Chondrocyte (in vitro differentiated cells): ENCODE measurements at regions not wholly inside any gene's neighbourhood (a gene's known extent, or its start where the extent isn't known, plus 50 kb on each side); places are given as distances from the start of the nearest gene placed in this dataset.

ENCODE experiments used
- DNase-seq: peaks from one replicate; pipeline ENCODE4 v3.0.0; 2021; ENCODE audit warnings: mixed read lengths, low spot score
- H3K27ac Mint-ChIP-seq: one replicate; pipeline ENCODE4 v1.8.0; 2021; ENCODE audit warnings: mild to moderate bottlenecking, moderate library complexity, mixed read lengths; ENCODE audit not compliant: unreplicated experiment
- H3K27me3 Mint-ChIP-seq: 2 replicates; pipeline ENCODE4 v1.8.0; 2021; ENCODE audit warnings: low read depth, mixed read lengths
- H3K36me3 Mint-ChIP-seq: 2 replicates; pipeline ENCODE4 v1.8.0; 2021; ENCODE audit warnings: low read depth, mixed read lengths
- H3K4me1 Mint-ChIP-seq: 2 replicates; pipeline ENCODE4 v1.8.0; 2021; ENCODE audit warnings: low read depth, mild to moderate bottlenecking, mixed read lengths
- H3K4me3 Mint-ChIP-seq: one replicate; pipeline ENCODE4 v1.8.0; 2021; ENCODE audit warnings: mild to moderate bottlenecking, moderate library complexity, mixed read lengths; ENCODE audit not compliant: unreplicated experiment
- H3K9me3 Mint-ChIP-seq: 2 replicates; pipeline ENCODE4 v1.8.0; 2021; ENCODE audit warnings: low read depth, mixed read lengths
- TF ChIP-seq, protein P1 (sequence below): fragments of 200-600 bp; sonication (generic); IDR thresholded peaks from 2 replicates; pipeline ENCODE4 v1.5.0; 2021; ENCODE audit warnings: antibody characterized with exemption, mild to moderate bottlenecking, moderate library complexity

DNA sequence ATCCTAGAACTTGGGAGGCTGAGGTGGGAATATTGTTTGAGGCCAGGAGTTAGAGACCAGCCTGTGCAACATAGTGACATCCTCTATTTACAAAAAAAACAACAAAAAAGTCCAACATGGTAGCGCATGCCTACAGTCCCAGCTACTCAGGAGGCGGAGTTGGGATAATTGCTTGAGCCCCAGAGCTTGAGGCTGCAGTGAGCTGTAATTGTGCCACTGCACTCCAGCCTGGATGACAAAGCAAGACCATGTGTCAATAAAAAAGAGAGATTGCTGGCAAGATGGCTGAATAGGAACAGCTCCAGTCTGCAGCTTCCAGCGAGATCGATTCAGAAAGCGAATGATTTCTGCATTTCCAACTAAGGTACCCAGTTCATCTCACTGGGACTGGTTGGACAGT lies 54.8 kb upstream of the FBXL17 start:
- Mint-ChIP-seq H3K4me3 (no peak overlapping the region), H3K9me3 (peaks cover 6% of the 10 kb centered on the region), H3K27ac (no peak overlapping the region), H3K27me3 (no peaks in the 10 kb centered on the region), H3K4me1 (peaks cover 16% of the 10 kb centered on the region), H3K36me3 (peaks cover 2% of the 10 kb centered on the region)
- TF ChIP-seq, protein P1, sequence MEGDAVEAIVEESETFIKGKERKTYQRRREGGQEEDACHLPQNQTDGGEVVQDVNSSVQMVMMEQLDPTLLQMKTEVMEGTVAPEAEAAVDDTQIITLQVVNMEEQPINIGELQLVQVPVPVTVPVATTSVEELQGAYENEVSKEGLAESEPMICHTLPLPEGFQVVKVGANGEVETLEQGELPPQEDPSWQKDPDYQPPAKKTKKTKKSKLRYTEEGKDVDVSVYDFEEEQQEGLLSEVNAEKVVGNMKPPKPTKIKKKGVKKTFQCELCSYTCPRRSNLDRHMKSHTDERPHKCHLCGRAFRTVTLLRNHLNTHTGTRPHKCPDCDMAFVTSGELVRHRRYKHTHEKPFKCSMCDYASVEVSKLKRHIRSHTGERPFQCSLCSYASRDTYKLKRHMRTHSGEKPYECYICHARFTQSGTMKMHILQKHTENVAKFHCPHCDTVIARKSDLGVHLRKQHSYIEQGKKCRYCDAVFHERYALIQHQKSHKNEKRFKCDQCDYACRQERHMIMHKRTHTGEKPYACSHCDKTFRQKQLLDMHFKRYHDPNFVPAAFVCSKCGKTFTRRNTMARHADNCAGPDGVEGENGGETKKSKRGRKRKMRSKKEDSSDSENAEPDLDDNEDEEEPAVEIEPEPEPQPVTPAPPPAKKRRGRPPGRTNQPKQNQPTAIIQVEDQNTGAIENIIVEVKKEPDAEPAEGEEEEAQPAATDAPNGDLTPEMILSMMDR = no peak
- no peak for DNase-seq

DNA sequence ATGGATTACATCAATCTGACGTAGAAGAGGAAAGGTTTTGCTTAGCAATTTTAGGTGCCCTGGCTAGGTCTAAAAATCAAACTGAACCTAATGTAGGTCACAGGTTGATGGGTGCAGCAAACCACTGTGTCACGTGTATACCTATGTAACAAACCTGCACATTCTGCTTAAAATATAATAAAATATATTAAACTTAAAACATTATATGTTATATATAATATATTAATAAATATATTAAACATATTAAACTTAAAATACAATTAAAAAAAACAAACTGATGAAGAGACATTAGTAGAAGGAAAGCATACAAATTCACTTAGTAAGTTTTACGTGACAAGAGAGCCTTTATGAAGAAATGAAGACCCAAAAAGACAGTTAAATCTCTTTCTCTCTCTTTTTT lies 51.7 kb upstream of the FBXL17 start:
- Mint-ChIP-seq H3K4me1 (peaks cover 21% of the 10 kb centered on the region), H3K27ac (no peak overlapping the region), H3K9me3 (peaks cover 3% of the 10 kb centered on the region), H3K36me3 (no peaks in the 10 kb centered on the region), H3K4me3 (no peak overlapping the region), H3K27me3 (no peaks in the 10 kb centered on the region)
- DNase-seq = no peak
- TF ChIP-seq, protein P1 = no peak

DNA sequence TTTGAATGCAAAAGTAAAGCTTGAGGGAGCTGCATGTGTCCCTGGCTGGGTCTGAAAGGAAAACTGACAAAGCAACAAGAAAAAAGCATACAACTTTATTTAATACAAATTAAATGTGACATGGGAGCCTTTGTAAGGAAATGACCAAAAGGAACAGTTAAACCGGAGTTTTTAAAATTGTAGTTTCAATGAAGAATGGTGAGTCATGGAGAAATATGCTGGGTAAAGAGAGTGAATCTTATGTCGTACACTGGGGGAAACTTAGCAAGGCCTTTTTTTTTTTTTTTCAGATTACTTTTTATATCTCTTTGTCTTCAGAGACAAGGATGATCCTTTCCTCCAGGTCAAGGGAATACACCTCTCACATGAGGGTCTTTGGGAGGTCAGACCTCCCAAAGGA lies 50.1 kb upstream of the FBXL17 start:
- Mint-ChIP-seq H3K27ac (no peak overlapping the region), H3K4me1 (peaks cover 21% of the 10 kb centered on the region), H3K9me3 (peaks cover 9% of the 10 kb centered on the region), H3K27me3 (no peaks in the 10 kb centered on the region), H3K4me3 (no peak overlapping the region), H3K36me3 (peaks cover 3% of the 10 kb centered on the region)
- TF ChIP-seq, protein P1 = no peak
- no peak for DNase-seq
